ENCODE measurements at regions not wholly inside any gene's neighbourhood (a gene's known extent, or its start where the extent isn't known, plus 50 kb on each side); places are given as distances from the start of the nearest gene placed in this dataset.

DNA sequence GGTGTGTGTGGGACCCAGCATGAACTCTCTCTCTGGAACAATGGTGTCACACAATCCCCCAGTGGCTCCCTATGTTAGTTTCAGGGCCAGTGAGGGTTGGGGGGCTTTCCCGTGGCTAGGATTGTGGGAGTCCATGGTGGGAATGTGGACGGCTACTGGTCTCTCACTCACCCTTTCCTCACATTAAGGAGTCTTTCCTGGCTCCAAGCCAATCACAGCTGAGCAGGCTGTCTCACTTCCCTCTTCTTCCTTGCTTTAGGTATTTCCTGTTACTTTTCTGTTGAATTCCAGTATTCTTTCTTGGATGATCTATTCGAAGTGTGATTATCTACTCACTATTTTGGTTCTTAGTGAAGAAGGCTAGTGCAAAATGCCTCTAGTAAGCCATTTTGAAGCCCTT, 324.4 kb upstream of the MPDZ start (continued):
- TF ChIP-seq, protein P1, sequence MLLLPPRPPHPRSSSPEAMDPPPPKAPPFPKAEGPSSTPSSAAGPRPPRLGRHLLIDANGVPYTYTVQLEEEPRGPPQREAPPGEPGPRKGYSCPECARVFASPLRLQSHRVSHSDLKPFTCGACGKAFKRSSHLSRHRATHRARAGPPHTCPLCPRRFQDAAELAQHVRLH (tag by site-specific recombination; IDR thresholded peaks at IDR 0.05), result no peak
- no peak for TF ChIP-seq ZNF214 (tag by site-specific recombination; IDR thresholded peaks at IDR 0.05; ENCODE audit: borderline replicate concordance)
- TF ChIP-seq, protein P2, sequence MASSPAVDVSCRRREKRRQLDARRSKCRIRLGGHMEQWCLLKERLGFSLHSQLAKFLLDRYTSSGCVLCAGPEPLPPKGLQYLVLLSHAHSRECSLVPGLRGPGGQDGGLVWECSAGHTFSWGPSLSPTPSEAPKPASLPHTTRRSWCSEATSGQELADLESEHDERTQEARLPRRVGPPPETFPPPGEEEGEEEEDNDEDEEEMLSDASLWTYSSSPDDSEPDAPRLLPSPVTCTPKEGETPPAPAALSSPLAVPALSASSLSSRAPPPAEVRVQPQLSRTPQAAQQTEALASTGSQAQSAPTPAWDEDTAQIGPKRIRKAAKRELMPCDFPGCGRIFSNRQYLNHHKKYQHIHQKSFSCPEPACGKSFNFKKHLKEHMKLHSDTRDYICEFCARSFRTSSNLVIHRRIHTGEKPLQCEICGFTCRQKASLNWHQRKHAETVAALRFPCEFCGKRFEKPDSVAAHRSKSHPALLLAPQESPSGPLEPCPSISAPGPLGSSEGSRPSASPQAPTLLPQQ (tag by site-specific recombination; IDR thresholded peaks at IDR 0.05), result no peak
- TF ChIP-seq, protein P3, sequence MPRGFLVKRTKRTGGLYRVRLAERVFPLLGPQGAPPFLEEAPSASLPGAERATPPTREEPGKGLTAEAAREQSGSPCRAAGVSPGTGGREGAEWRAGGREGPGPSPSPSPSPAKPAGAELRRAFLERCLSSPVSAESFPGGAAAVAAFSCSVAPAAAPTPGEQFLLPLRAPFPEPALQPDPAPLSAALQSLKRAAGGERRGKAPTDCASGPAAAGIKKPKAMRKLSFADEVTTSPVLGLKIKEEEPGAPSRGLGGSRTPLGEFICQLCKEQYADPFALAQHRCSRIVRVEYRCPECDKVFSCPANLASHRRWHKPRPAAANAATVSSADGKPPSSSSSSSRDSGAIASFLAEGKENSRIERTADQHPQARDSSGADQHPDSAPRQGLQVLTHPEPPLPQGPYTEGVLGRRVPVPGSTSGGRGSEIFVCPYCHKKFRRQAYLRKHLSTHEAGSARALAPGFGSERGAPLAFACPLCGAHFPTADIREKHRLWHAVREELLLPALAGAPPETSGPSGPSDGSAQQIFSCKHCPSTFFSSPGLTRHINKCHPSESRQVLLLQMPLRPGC (tag by site-specific recombination; IDR thresholded peaks at IDR 0.05), result no peak
- TF ChIP-seq ZNF266 (tag by site-specific recombination; IDR thresholded peaks at IDR 0.05; ENCODE audit: low read depth), result no peak
- TF ChIP-seq ZNF223 (tag by site-specific recombination; IDR thresholded peaks at IDR 0.05), result no peak

DNA sequence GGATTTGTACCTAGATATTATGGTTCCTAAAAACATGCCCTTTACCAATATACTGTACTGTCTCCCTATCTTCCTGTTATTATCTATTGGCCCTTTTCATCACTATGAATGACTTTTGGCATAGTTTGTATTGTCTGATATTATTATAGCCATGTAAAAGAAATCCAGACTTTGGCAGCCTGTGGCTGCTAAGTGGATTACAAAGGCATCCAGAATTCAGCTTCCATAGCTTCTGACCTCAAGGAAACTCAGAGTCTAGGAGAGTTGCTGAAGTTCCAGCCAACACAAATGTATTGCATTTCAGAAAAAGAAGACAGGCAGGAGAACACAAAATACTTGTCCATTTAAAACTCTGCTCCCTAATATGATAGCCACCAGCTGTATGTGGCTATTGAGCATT, 319.2 kb upstream of the MPDZ start:
- ChIA-PET POLR2A (no interaction called here), CTCF (interaction anchor here (0.7 to 0.9 kb wide), 2 partner anchors 444 to 754 kb away, joined by 3 read pairs; no protein-coding TSS in a partner anchor)
- Histone ChIP-seq H3K4me3 (ENCODE audit: low read depth, low read length) (no peak overlapping the region), H3K27ac (ENCODE audit: extremely low read depth, low read depth, low read length) (no peak overlapping the region), H3K9me3 (ENCODE audit: control insufficient read depth, insufficient read depth, low read depth, low read length) (no peaks in the 10 kb centered on the region), H3K4me1 (ENCODE audit: control insufficient read depth, insufficient read depth, low read length) (no peaks in the 10 kb centered on the region), H3K36me3 (ENCODE audit: control insufficient read depth in 2 of 2, insufficient read depth in 1 of 2, low read length in 2 of 2) (no peaks in the 10 kb centered on the region)
- no peak for TF ChIP-seq HOXC10 (CRISPR knock-in tag; IDR thresholded peaks at IDR 0.05)
- TF ChIP-seq YY1 (tag by site-specific recombination; IDR thresholded peaks at IDR 0.05), result no peak
- TF ChIP-seq ZNF175 (tag by site-specific recombination; IDR thresholded peaks at IDR 0.05), result no peak
- TF ChIP-seq ZNF311 (tag by site-specific recombination; IDR thresholded peaks at IDR 0.05; ENCODE audit: borderline replicate concordance), result no peak

DNA sequence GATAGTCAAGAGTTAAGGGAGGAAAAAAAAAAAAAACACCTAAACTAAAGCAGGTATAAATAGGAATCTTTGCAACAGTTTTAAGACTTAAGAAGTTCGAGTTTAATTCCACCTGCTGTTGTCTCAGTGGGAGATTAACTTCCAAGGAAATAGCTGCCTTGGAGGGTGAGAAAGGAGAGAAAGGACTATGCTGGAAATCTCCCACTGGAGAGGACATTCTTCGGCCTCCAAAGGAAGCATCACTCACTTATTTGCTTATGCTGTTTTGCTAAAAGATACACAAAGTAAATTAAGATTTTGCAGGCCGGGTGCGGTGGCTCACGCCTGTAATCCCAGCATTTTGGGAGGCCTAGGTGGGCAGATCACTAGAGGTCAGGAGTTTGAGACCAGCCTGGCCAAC, 317.9 kb upstream of the MPDZ start:
- Histone ChIP-seq H3K4me1 (ENCODE audit: control insufficient read depth, insufficient read depth, low read length) (no peaks in the 10 kb centered on the region), H3K4me3 (ENCODE audit: low read depth, low read length) (no peak overlapping the region), H3K36me3 (ENCODE audit: control insufficient read depth in 2 of 2, insufficient read depth in 1 of 2, low read length in 2 of 2) (no peaks in the 10 kb centered on the region), H3K9me3 (ENCODE audit: control insufficient read depth, insufficient read depth, low read depth, low read length) (no peaks in the 10 kb centered on the region), H3K27ac (ENCODE audit: extremely low read depth, low read depth, low read length) (no peak overlapping the region)
- ChIA-PET POLR2A (no interaction called here), CTCF (interaction anchor here (0.6 kb wide), 1 partner anchor 506 kb away, joined by 3 read pairs; no protein-coding TSS in a partner anchor)
- no peak for TF ChIP-seq ZNF585B (tag by site-specific recombination; IDR thresholded peaks at IDR 0.05)
- no peak for TF ChIP-seq ZNF335 (tag by site-specific recombination; conservative IDR thresholded peaks at IDR 0.05)
- TF ChIP-seq, protein P4, sequence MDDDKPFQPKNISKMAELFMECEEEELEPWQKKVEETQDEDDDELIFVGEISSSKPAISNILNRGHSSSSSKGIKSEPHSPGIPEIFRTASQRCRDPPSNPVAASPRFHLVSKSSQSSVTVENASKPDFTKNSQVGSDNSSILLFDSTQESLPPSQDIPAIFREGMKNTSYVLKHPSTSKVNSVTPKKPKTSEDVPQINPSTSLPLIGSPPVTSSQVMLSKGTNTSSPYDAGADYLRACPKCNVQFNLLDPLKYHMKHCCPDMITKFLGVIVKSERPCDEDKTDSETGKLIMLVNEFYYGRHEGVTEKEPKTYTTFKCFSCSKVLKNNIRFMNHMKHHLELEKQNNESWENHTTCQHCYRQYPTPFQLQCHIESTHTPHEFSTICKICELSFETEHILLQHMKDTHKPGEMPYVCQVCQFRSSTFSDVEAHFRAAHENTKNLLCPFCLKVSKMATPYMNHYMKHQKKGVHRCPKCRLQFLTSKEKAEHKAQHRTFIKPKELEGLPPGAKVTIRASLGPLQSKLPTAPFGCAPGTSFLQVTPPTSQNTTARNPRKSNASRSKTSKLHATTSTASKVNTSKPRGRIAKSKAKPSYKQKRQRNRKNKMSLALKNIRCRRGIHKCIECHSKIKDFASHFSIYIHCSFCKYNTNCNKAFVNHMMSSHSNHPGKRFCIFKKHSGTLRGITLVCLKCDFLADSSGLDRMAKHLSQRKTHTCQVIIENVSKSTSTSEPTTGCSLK (tag by site-specific recombination; IDR thresholded peaks at IDR 0.05), result no peak
- TF ChIP-seq ZNF24 (tag by site-specific recombination; IDR thresholded peaks at IDR 0.05), result no peak
- no peak for TF ChIP-seq HOXD13 (CRISPR knock-in tag; IDR thresholded peaks at IDR 0.05; ENCODE audit: borderline replicate concordance)
- no peak for TF ChIP-seq ZNF157 (tag by site-specific recombination; IDR thresholded peaks at IDR 0.05)
- TF ChIP-seq ZNF114 (tag by site-specific recombination; IDR thresholded peaks at IDR 0.05), result no peak
- no peak for TF ChIP-seq GLI4 (tag by site-specific recombination; IDR thresholded peaks at IDR 0.05)
- TF ChIP-seq TRIM28 (IDR thresholded peaks at IDR 0.05; ENCODE audit: borderline replicate concordance, low read length), result no peak
- TF ChIP-seq ZNF133 (tag by site-specific recombination; IDR thresholded peaks at IDR 0.05), result no peak
- no peak for TF ChIP-seq ZFHX2 (tag by site-specific recombination; conservative IDR thresholded peaks at IDR 0.05)
- TF ChIP-seq ZNF530 (tag by site-specific recombination; IDR thresholded peaks at IDR 0.05; ENCODE audit: low read depth), result no peak
- TF ChIP-seq ZBTB20 (tag by site-specific recombination; IDR thresholded peaks at IDR 0.05), result no peak
- no peak for TF ChIP-seq YY2 (tag by site-specific recombination; IDR thresholded peaks at IDR 0.05)
- no peak for TF ChIP-seq TCF7L2 (IDR thresholded peaks at IDR 0.05; ENCODE audit: borderline replicate concordance, low read depth, low read length)
- no peak for TF ChIP-seq REPIN1 (tag by site-specific recombination; IDR thresholded peaks at IDR 0.05; ENCODE audit: low read depth)

Data from HEK293 (cell line).